ENCODE measurements at regions not wholly inside any gene's neighbourhood (a gene's known extent, or its start where the extent isn't known, plus 50 kb on each side); places are given as distances from the start of the nearest gene placed in this dataset.
"Not testable (repeated sequence)": the region's sequence is repeated elsewhere in the genome, so short reads cannot be mapped to it uniquely, and the experiment has no call there.

- not testable (repeated sequence) for H3K9me3 ChIP-seq (ENCODE audit: low read length); H3K27ac ChIP-seq (ENCODE audit: low read length)
These were observed 70.1 kb upstream of the OR13H1 start for GRCh38 chrX:131473809-131474208.

GRCh38 chrX:131477498-131477897, 66.4 kb upstream of the OR13H1 start:
- no peak for DNase-seq
- Histone ChIP-seq H3K27ac (ENCODE audit: low read length) (no peak overlapping the region), H3K36me3 (ENCODE audit: insufficient read depth, low read length) (no peaks in the 10 kb centered on the region), H3K4me2 (ENCODE audit: low read depth, low read length, poor library complexity, severe bottlenecking) (no peak overlapping the region), H3K9me3 (ENCODE audit: low read length) (no peaks in the 10 kb centered on the region), H2AFZ (ENCODE audit: low read length) (no peak overlapping the region), H3K9ac (ENCODE audit: low read length) (no peak overlapping the region), H4K20me1 (ENCODE audit: insufficient read depth, low read depth, low read length) (no peaks in the 10 kb centered on the region), H3K9me2 (replicated peaks; ENCODE audit: insufficient read depth, low read length) (no peaks in the 10 kb centered on the region), H3K4me3 (ENCODE audit: low read length) (no peak overlapping the region), H3K4me1 (ENCODE audit: low read length) (no peaks in the 10 kb centered on the region), H3K27me3 (ENCODE audit: low read length) (no peaks in the 10 kb centered on the region), H3K79me2 (ENCODE audit: low read length) (no peaks in the 10 kb centered on the region)

More at GRCh38 chrX:131473809-131474208, 70.1 kb upstream of the OR13H1 start:
- H3K4me2 ChIP-seq (ENCODE audit: low read depth, low read length, poor library complexity, severe bottlenecking); H3K9ac ChIP-seq (ENCODE audit: low read length); DNase-seq; H4K20me1 ChIP-seq (ENCODE audit: insufficient read depth, low read depth, low read length); H2AFZ ChIP-seq (ENCODE audit: low read length); H3K27me3 ChIP-seq (ENCODE audit: low read length); H3K9me2 ChIP-seq (replicated peaks; ENCODE audit: insufficient read depth, low read length); H3K36me3 ChIP-seq (ENCODE audit: insufficient read depth, low read length); H3K4me1 ChIP-seq (ENCODE audit: low read length); H3K4me3 ChIP-seq (ENCODE audit: low read length); H3K79me2 ChIP-seq (ENCODE audit: low read length): not testable (repeated sequence)

All from Karpas-422 (cell line).